Endothelial cell of umbilical vein (primary cell): ENCODE measurements at regions not wholly inside any gene's neighbourhood (a gene's known extent, or its start where the extent isn't known, plus 50 kb on each side); places are given as distances from the start of the nearest gene placed in this dataset.

Experiments
- BruUV-seq: library from RNA; stranded (reverse); fragments of 400-500 nt; replicated peaks from 2 replicates; lab custom pipeline; 2021; lab: Mats Ljungman, UMichigan
- CTCF ChIA-PET: fragments of 300-600, 350-600 bp; sonication (Branson Sonifier 250); formaldehyde crosslinking; loops from one replicate; lab custom pipeline; 2021; ENCODE audit warnings: antibody characterized with exemption, inconsistent platforms; lab: Charles Lee
- POLR2A ChIA-PET: fragments of 300-600, 350-600 bp; sonication (Branson Sonifier 250); formaldehyde crosslinking; loops from one replicate; lab custom pipeline; 2021; ENCODE audit warnings: antibody characterized with exemption, inconsistent platforms; lab: Charles Lee
- DNase-seq: peaks from one replicate; pipeline ENCODE4 v3.0.0-alpha.2; 2011; ENCODE audit warnings: low read depth, low spot score
- FAIRE-seq: peaks from 2 replicates; lab custom pipeline; 2011; peaks lifted over from hg19 to GRCh38; lab: Jason Lieb, UNC
- H2AFZ ChIP-seq: 2 replicates; pipeline ENCODE4 v1.6.0; 2012; ENCODE audit warnings: low read depth, low read length, control low read depth, inconsistent platforms
- H3K27ac ChIP-seq: 2 replicates; pipeline ENCODE4 v1.5.1; 2011; ENCODE audit warnings: low read depth, mild to moderate bottlenecking, control low read depth, low read length, moderate library complexity; ENCODE audit not compliant: insufficient read depth
- H3K27me3 ChIP-seq, 2 experiments: 2 replicates each; pipeline versions ENCODE4 v1.6.0 to v1.6.1; 2011; ENCODE audit warnings: low read length in 2 of 2, mixed read lengths in 1 of 2; ENCODE audit not compliant: control insufficient read depth in 2 of 2, insufficient read depth in 2 of 2
- H3K36me3 ChIP-seq, 2 experiments: 2 replicates in 1 of 2; 3 replicates in 1 of 2; pipeline ENCODE4 v1.5.1; 2011; ENCODE audit warnings: low read length in 2 of 2, mild to moderate bottlenecking in 1 of 2, moderate library complexity in 1 of 2; ENCODE audit not compliant: control insufficient read depth in 2 of 2, insufficient read depth in 2 of 2; ENCODE audit errors: extremely low read depth in 1 of 2
- H3K4me1 ChIP-seq: 3 replicates; pipeline ENCODE4 v1.5.1; 2011; ENCODE audit warnings: mild to moderate bottlenecking, low read length; ENCODE audit not compliant: control insufficient read depth, insufficient read depth; ENCODE audit errors: extremely low read depth
- H3K4me2 ChIP-seq: 2 replicates; pipeline ENCODE4 v1.6.1; 2011; ENCODE audit warnings: low read length, control low read depth, mixed read lengths; ENCODE audit not compliant: insufficient read depth
- H3K4me3 ChIP-seq, 3 experiments: fragments of 200-600 bp in 1 of 3; sonication (generic), shearing (Covaris generic) in 1 of 3; replicated peaks in 1 of 3; 2 replicates each; pipeline ENCODE4 v1.5.1; 2011 to 2016; ENCODE audit warnings: control low read depth in 3 of 3, low read length in 3 of 3, mild to moderate bottlenecking in 2 of 3, inconsistent platforms in 1 of 3, low read depth in 1 of 3, moderate library complexity in 1 of 3; ENCODE audit not compliant: insufficient read depth in 1 of 3
- H3K79me2 ChIP-seq: 2 replicates; pipeline ENCODE4 v1.6.0; 2012; ENCODE audit warnings: low read length, inconsistent platforms; ENCODE audit not compliant: control insufficient read depth, insufficient read depth
- H3K9ac ChIP-seq: replicated peaks from 2 replicates; pipeline ENCODE3; 2011; ENCODE audit warnings: low read length, control low read depth; ENCODE audit not compliant: insufficient read depth; ENCODE audit errors: extremely low read depth
- H3K9me1 ChIP-seq: replicated peaks from 3 replicates; pipeline ENCODE4 v1.6.0; 2011; ENCODE audit warnings: mild to moderate bottlenecking, low read length; ENCODE audit not compliant: control insufficient read depth, insufficient read depth; ENCODE audit errors: extremely low read depth
- H3K9me3 ChIP-seq: replicated peaks from 2 replicates; pipeline ENCODE4 v1.5.1; 2012; ENCODE audit warnings: low read length, inconsistent platforms; ENCODE audit not compliant: control insufficient read depth, insufficient read depth
- H4K20me1 ChIP-seq: replicated peaks from 2 replicates; pipeline ENCODE3; 2011; ENCODE audit warnings: mild to moderate bottlenecking, low read length; ENCODE audit not compliant: control insufficient read depth, insufficient read depth; ENCODE audit errors: extremely low read depth
- JUN ChIP-seq: IDR thresholded peaks from 2 replicates; pipeline ENCODE4 v1.6.1; 2011; ENCODE audit warnings: borderline replicate concordance, low read depth; ENCODE audit not compliant: insufficient read length, insufficient read depth
- MAX ChIP-seq: IDR thresholded peaks from 2 replicates; pipeline ENCODE4 v1.6.1; 2011; ENCODE audit not compliant: insufficient read depth, insufficient read length
- POLR2A ChIP-seq: IDR thresholded peaks from 2 replicates; pipeline ENCODE4 v1.6.1; 2012; ENCODE audit warnings: low read depth, mild to moderate bottlenecking, control low read depth, low read length
- dilution Hi-C: fragments of 300-500 bp; cut with MboI; formaldehyde crosslinking; loops from one replicate; pipeline ENCODE4 v1.15.0; 2019; ENCODE audit warnings: low sequenced_read_pairs; ENCODE audit not compliant: extremely low pct_ligation_motif_present
- intact Hi-C: fragments of 100-400 bp; cut with micrococcal nuclease; formaldehyde crosslinking; loops from one replicate; pipeline ENCODE4 v1.10.0; 2022

DNA sequence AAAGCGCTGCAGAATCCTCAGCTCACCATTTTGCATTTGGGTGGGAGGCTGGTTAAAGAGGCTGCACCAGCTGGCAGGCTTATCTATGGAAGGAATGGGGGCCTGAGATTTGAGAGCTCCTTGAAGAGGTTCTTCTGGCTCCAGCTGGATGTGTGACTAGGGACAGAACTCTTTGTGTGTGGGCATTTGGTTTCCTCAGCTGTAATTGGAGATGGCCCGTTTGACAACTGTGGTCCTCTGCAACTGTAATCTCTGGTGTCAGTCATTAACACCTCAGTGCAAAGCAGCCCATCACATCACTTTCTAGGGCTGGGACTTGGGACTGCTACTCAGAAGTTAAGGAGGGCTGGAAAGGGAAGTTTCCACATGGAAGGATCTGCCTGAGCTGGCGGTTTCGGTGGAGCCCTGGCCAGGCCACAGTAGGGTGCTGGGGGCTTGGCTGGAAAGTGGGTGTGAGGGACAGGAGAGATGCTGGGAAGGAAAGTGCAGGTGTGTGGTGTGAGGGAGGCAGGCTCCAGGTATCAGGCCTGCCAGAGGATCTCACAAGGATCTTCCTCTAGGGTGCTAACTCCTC lies 193.8 kb downstream of the GADD45G start:
- DNase-seq, result no peak
- Histone ChIP-seq H3K27me3 (no peaks in the 10 kb centered on the region), H2AFZ (no peak overlapping the region), H3K4me3 (no peak overlapping the region), H3K27ac (no peak overlapping the region), H3K9me1 (no peaks in the 10 kb centered on the region), H4K20me1 (no peaks in the 10 kb centered on the region), H3K79me2 (no peaks in the 10 kb centered on the region), H3K9me3 (no peaks in the 10 kb centered on the region), H3K4me1 (no peaks in the 10 kb centered on the region), H3K4me2 (no peak overlapping the region), H3K9ac (no peak overlapping the region), H3K36me3 (no peaks in the 10 kb centered on the region)
- intact Hi-C loops (no loop called here), dilution Hi-C loops (no loop called here)
- BruUV-seq, result no TSS peak
- no peak for FAIRE-seq
- ChIA-PET CTCF (no interaction called here), POLR2A (no interaction called here)
- no peak for TF ChIP-seq JUN

DNA sequence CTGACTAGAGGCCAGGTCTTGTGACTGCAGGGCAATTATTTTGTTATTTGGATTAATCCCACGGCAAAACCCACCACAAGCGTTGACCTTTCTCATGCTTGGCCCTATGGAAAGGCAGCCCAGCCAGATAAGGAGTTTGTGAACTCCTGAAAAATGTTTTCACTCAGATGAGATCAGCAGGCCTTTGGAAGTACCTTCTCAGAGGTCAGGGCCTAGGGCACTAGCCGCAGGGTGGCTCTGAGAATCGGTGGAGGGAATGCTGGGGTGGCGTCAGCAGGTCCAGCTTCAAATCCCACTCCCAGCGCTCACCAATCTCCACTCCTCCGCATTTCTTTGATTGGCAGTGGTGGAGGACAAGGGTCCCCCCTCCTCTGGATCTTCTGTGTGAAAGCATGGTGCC lies 194.4 kb downstream of the GADD45G start:
- no peak overlapping the region for H3K4me3 ChIP-seq
- no peaks in the 10 kb centered on the region for H3K36me3 ChIP-seq
- H3K27ac ChIP-seq, result no peak overlapping the region
- H3K4me1 ChIP-seq, result no peaks in the 10 kb centered on the region
- no peak for TF ChIP-seq MAX
- no peak for TF ChIP-seq JUN
- TF ChIP-seq POLR2A, result no peak
- H3K4me2 ChIP-seq, result no peak overlapping the region
- no peak for DNase-seq
- ChIA-PET POLR2A (no interaction called here), CTCF (no interaction called here)
- H3K79me2 ChIP-seq, result no peaks in the 10 kb centered on the region
- H2AFZ ChIP-seq, result no peak overlapping the region
- FAIRE-seq, result no peak
- intact Hi-C loops, result no loop called here
- H3K9ac ChIP-seq, result no peak overlapping the region
- H3K9me1 ChIP-seq, result no peaks in the 10 kb centered on the region
- no peaks in the 10 kb centered on the region for H3K9me3 ChIP-seq
- no peaks in the 10 kb centered on the region for H4K20me1 ChIP-seq
- BruUV-seq, result no TSS peak
- dilution Hi-C loops, result no loop called here
- no peaks in the 10 kb centered on the region for H3K27me3 ChIP-seq
